GM12878 (cell line): ENCODE measurements at regions not wholly inside any gene's neighbourhood (a gene's known extent, or its start where the extent isn't known, plus 50 kb on each side); places are given as distances from the start of the nearest gene placed in this dataset.
A peak's percentile ranks its signal among the peaks of the same experiment; 100 is the strongest.

Experiments
- BMI1 ChIP-seq: fragments of 450-650 bp; IDR thresholded peaks from 2 replicates; pipeline ENCODE4 v1.6.1; 2016; ENCODE audit warnings: mild to moderate bottlenecking, moderate library complexity, borderline replicate concordance
- CTCF ChIP-seq, 3 experiments: IDR thresholded peaks in 2 of 3; conservative IDR thresholded peaks in 1 of 3; 2 replicates each; pipeline ENCODE4 v1.5.1; 2011; ENCODE audit warnings: low read depth in 3 of 3, low read length in 3 of 3, mild to moderate bottlenecking in 3 of 3, control low read depth in 2 of 3, moderate library complexity in 2 of 3, inconsistent platforms in 1 of 3, mixed read lengths in 1 of 3; ENCODE audit not compliant: control insufficient read depth in 2 of 3, insufficient read depth in 1 of 3; ENCODE audit errors: extremely low read depth in 1 of 3
- EGR1 ChIP-seq, 2 experiments: IDR thresholded peaks; 1 replicate in 1 of 2; 2 replicates in 1 of 2; pipeline ENCODE4 v1.6.1; 2011 to 2012; ENCODE audit warnings: low read depth in 2 of 2, low read length in 2 of 2, borderline replicate concordance in 1 of 2, mild to moderate bottlenecking in 1 of 2, moderate library complexity in 1 of 2
- HCFC1 ChIP-seq: fragments of 150-350 bp; IDR thresholded peaks from 2 replicates; pipeline ENCODE4 v1.6.1; 2014; ENCODE audit warnings: low read length
- JUND ChIP-seq: IDR thresholded peaks from 2 replicates; pipeline ENCODE4 v1.6.1; 2012; ENCODE audit warnings: low read depth, mild to moderate bottlenecking, low read length, improper control_type of control experiment, moderate library complexity
- MAX ChIP-seq: IDR thresholded peaks from 2 replicates; pipeline ENCODE4 v1.6.1; 2012; ENCODE audit warnings: low read depth, low read length, improper control_type of control experiment
- NKRF ChIP-seq: fragments of 450-650 bp; conservative IDR thresholded peaks from 2 replicates; pipeline ENCODE4 v1.6.1; 2017; ENCODE audit warnings: mild to moderate bottlenecking, moderate library complexity
- POLR2AphosphoS5 ChIP-seq: IDR thresholded peaks from 2 replicates; pipeline ENCODE4 v1.6.1; 2011; ENCODE audit warnings: mild to moderate bottlenecking, low read length, inconsistent platforms
- RCOR1 ChIP-seq: conservative IDR thresholded peaks from 2 replicates; pipeline ENCODE4 v1.6.1; 2012; ENCODE audit warnings: low read depth, low read length, improper control_type of control experiment
- TAF1 ChIP-seq: IDR thresholded peaks from 2 replicates; pipeline ENCODE4 v1.6.1; 2011; ENCODE audit warnings: mild to moderate bottlenecking, low read depth, low read length, borderline replicate concordance

- peak; percentile 51 to 56 (median 51) for TF ChIP-seq CTCF (IDR thresholded peaks at IDR 0.05 in 2 of 3, conservative IDR thresholded peaks at IDR 0.05 in 1 of 3; ENCODE audit: control insufficient read depth in 2 of 3, extremely low read depth in 1 of 3, insufficient read depth in 1 of 3, low read depth in 3 of 3, low read length in 3 of 3)
- TF ChIP-seq MAX: no peak
- no peak for TF ChIP-seq HCFC1
- no peak for TF ChIP-seq JUND
- TF ChIP-seq NKRF: no peak
- TF ChIP-seq BMI1: no peak
- no peak for TF ChIP-seq TAF1
- TF ChIP-seq EGR1 (IDR thresholded peaks at IDR 0.05; ENCODE audit: borderline replicate concordance in 1 of 2, low read depth in 2 of 2, low read length in 2 of 2): no peak
- TF ChIP-seq RCOR1: no peak
- TF ChIP-seq POLR2AphosphoS5: no peak
Measured at GRCh38 chr10:90592638-90593302, 265.1 kb downstream of the HTR7 start.
